Activated CD4-positive, alpha-beta T cell treated with anti-CD3 and anti-CD28 coated beads, Interleukin-2, amount 50 U/mL, for 24 hours (primary cell): ENCODE measurements at regions not wholly inside any gene's neighbourhood (a gene's known extent, or its start where the extent isn't known, plus 50 kb on each side); places are given as distances from the start of the nearest gene placed in this dataset.
"Not testable (repeated sequence)": the region's sequence is repeated elsewhere in the genome, so short reads cannot be mapped to it uniquely, and the experiment has no call there.

Experiments used
- DNase-seq, 2 donors: peaks; one replicate each; pipeline ENCODE4 v3.0.0-alpha.2; 2020; ENCODE audit warnings: low read depth in 1 of 2, low spot score in 1 of 2

GRCh38 chr4:111924696-111925095, 220.6 kb upstream of the FAM241A start:
- DNase-seq = no peak

GRCh38 chr4:111930659-111931058, 214.6 kb upstream of the FAM241A start:
- DNase-seq = no peak

GRCh38 chr4:111933703-111934102, 211.6 kb upstream of the FAM241A start:
- no peak for DNase-seq

GRCh38 chr4:111934314-111934713, 210.9 kb upstream of the FAM241A start:
- no peak for DNase-seq

GRCh38 chr4:111937368-111937767, 207.9 kb upstream of the FAM241A start:
- DNase-seq = no peak

GRCh38 chr4:111941957-111942356, 203.3 kb upstream of the FAM241A start:
- DNase-seq = no peak

- DNase-seq = no peak
Measured at GRCh38 chr4:111943796-111944203, 201.5 kb upstream of the FAM241A start.

- DNase-seq = no peak
Measured at GRCh38 chr4:111945014-111945413, 200.2 kb upstream of the FAM241A start.

GRCh38 chr4:111946800-111947199, 198.5 kb upstream of the FAM241A start:
- no peak for DNase-seq

- DNase-seq = no peak
Measured at GRCh38 chr4:111952688-111953087, 192.6 kb upstream of the FAM241A start.

GRCh38 chr4:111954550-111954949, 190.7 kb upstream of the FAM241A start:
- no peak for DNase-seq

GRCh38 chr4:111955001-111955400, 190.3 kb upstream of the FAM241A start:
- no peak for DNase-seq

- no peak for DNase-seq
Measured at GRCh38 chr4:111957116-111957515, 188.1 kb upstream of the FAM241A start.

- DNase-seq = no peak
Measured at GRCh38 chr4:111957997-111958396, 187.3 kb upstream of the FAM241A start.

GRCh38 chr4:111959222-111959621, 186.0 kb upstream of the FAM241A start:
- no peak for DNase-seq

GRCh38 chr4:111960241-111960667, 185.0 kb upstream of the FAM241A start:
- no peak for DNase-seq

- not testable (repeated sequence) for DNase-seq
Measured at GRCh38 chr4:111961026-111961425, 184.2 kb upstream of the FAM241A start.

GRCh38 chr4:111961809-111962208, 183.4 kb upstream of the FAM241A start:
- no peak for DNase-seq

GRCh38 chr4:111963158-111963700, 182.0 kb upstream of the FAM241A start:
- no peak for DNase-seq

GRCh38 chr4:111977419-111977965, 167.8 kb upstream of the FAM241A start:
- no peak for DNase-seq

GRCh38 chr4:111979921-111980320, 165.3 kb upstream of the FAM241A start:
- DNase-seq = no peak

GRCh38 chr4:111982089-111982488, 163.2 kb upstream of the FAM241A start:
- DNase-seq = no peak

- no peak for DNase-seq
Measured at GRCh38 chr4:111984169-111984819, 161.0 kb upstream of the FAM241A start.
